IMR-90 (cell line): ENCODE measurements at regions not wholly inside any gene's neighbourhood (a gene's known extent, or its start where the extent isn't known, plus 50 kb on each side); places are given as distances from the start of the nearest gene placed in this dataset.

ENCODE experiments used
- BHLHE40 ChIP-seq: fragments of 150-350 bp; IDR thresholded peaks from 2 replicates; pipeline ENCODE4 v1.6.1; 2016; ENCODE audit warnings: mild to moderate bottlenecking, low read depth, low read length
- CEBPB ChIP-seq: IDR thresholded peaks from 2 replicates; pipeline ENCODE4 v1.6.1; 2012; ENCODE audit warnings: low read depth, low read length, improper control_type of control experiment
- CTCF ChIP-seq: conservative IDR thresholded peaks from 2 replicates; pipeline ENCODE4 v1.5.1; 2012; ENCODE audit warnings: mild to moderate bottlenecking, low read depth, low read length, improper control_type of control experiment
- ELK1 ChIP-seq: fragments of 150-350 bp; IDR thresholded peaks from 2 replicates; pipeline ENCODE4 v1.6.1; 2016; ENCODE audit warnings: low read depth, mild to moderate bottlenecking, low read length, moderate library complexity, borderline replicate concordance
- POLR2A ChIP-seq: IDR thresholded peaks from 2 replicates; pipeline ENCODE4 v1.6.1; 2012; ENCODE audit warnings: mild to moderate bottlenecking, low read depth, low read length
- RAD21 ChIP-seq: IDR thresholded peaks from 2 replicates; pipeline ENCODE4 v1.6.1; 2012; ENCODE audit warnings: low read length, improper control_type of control experiment
- RCOR1 ChIP-seq: IDR thresholded peaks from 2 replicates; pipeline ENCODE4 v1.6.1; 2012; ENCODE audit warnings: mild to moderate bottlenecking, low read length, improper control_type of control experiment; ENCODE audit not compliant: insufficient replicate concordance
- USF2 ChIP-seq: fragments of 150-350 bp; IDR thresholded peaks from 2 replicates; pipeline ENCODE4 v1.6.1; 2017; ENCODE audit warnings: mild to moderate bottlenecking, antibody characterized with exemption, low read length, low read depth

GRCh38 chr5:130796902-130797301 lies 368.2 kb downstream of the HINT1 start:
- TF ChIP-seq USF2, result no peak
- no peak for TF ChIP-seq CEBPB
- no peak for TF ChIP-seq RCOR1
- no peak for TF ChIP-seq ELK1
- TF ChIP-seq CTCF, result no peak
- no peak for TF ChIP-seq RAD21
- no peak for TF ChIP-seq POLR2A
- no peak for TF ChIP-seq BHLHE40
